KG1 (cell line): ENCODE measurements at regions not wholly inside any gene's neighbourhood (a gene's known extent, or its start where the extent isn't known, plus 50 kb on each side); places are given as distances from the start of the nearest gene placed in this dataset.

Experiments
- DNase-seq: peaks from one replicate; lab custom pipeline; 2025; lab: John Stamatoyannopoulos, UW

DNA sequence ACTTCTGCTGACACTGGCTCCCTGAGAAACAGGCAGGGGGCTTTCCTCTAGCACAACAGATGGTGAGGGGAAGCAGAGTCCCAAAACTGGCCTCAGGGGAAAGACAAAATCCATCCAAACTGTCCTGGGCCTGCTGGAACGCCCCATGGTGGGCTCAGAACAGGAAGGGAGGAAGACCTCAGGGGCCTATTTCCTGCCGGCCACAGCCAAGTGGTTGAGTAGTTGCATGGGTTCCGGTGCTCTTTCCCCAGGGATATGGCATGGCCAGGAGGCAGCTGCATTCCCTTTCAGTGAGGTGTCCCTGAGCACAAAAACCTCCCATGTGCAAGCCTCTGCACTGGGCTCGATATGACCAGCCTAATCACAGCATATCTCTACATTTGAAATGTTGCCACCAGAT lies 303.0 kb upstream of the IRX5 start:
- no peak for DNase-seq

DNA sequence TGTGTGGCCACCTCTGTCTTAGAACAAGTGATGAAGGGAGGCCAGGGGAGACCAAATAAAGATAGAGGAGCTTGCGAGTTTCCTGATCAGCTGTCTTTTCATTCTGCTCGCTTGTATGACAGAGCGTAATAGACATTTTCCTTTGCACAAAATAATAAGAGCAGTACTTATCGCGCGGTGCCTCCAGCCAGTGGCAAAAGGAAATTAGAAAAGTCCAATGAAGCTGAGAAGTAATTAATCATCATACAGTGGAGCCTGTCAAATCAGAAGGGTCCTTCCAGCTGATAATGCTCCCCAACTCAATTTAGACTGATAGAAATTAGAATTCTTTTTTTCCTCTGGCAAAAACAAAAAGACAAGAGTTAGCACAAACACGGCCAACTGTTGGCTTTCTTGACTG lies 307.0 kb upstream of the IRX5 start:
- DNase-seq = no peak

DNA sequence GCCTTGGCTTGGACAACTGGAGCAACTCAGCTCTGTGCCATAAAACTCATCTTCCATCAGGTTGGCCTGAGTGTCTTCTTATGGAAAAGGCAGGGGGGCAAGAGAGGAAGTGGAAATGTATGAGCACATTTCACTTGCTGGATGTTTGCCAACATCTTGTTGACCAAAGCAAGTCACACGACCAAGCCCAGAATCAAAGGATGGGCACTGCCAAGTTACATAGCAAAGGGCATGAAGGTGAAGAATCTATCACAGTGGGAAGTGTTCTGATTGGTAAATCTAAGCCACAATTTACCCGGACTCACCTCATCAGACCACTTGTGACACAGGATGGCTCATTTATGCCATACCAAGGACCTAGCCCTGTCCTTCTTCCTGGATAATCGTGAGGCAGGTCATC lies 310.5 kb upstream of the IRX5 start:
- DNase-seq = no peak

DNA sequence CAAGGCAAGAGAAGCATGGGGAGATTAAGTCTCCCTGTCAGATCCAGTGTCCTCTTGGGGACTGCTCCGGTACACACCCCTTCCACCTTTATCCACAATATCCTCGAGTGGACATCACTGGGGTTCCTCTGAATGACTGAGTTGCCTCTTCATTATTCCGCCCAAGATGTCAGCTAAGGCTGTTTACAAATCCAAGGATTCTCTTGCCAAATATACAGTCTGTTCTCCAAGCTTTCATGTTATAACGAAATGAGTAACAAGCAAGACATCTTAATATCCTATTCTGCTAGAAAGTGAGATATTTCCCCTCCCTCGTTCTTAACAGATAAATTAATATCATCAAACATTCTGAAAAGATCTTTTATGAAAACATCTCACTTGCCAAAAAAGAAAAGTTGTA lies 314.1 kb upstream of the IRX5 start:
- DNase-seq = no peak

DNA sequence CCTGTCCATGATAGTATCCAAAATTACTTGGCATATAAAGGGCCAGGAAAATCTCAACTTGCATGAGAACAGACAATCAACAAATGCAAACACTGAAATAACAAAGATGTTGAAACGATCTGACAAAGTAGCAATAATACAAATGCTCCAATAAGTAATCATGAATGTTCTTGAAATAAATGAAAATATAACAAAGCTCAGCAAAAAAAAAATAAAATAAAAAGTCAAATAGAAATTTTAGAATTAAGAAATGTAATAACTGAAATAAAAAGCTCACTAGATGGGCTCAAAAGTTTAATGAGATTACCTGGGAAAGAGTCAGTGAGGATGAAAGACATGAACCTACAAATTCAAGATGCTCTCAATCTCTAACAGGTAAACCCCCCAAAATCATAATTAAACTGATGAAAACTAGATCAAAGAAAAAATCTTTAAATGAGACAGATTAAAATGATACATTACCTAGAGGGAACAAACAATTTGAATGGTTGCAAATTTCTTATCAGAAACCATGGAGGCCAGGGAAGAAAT lies 319.0 kb upstream of the IRX3 start:
- no peak for DNase-seq

DNA sequence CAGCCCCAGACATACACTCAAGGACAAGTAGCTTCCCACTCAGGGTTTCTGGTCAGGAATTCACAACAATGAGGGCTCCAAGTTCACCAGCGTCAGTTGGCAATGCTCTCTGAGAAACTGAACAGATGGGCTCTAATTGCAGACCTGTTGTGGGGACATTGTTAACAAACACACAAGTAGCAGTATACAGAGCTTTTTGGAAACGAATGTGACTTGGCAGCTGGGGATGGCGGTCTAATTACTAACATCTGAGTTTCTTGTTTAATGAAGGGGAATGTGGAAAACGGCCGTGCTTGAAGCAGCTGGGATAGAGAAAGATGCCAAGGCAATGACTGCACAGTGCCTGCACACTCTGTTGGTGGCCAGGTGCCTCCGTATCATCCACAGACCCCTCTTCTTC lies 316.1 kb upstream of the IRX3 start:
- DNase-seq = no peak

DNA sequence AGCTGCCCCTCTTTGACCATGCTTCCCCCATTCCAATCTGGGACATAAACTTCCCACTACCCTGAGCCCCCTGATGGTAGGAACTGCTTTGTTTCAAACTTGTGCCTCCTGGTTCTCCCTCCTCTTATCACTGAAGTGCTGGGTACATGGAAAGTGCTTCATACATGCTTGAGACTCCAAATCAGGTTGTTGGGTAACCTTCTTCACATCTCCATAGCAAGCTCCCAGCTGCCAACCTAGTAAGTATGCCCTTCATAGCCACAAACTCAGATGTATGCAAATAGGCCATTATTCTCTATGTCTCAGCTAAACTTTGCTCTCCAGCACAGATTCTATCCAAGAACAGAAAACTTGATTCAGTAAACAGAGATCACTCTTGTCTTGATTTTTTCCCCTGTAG lies 310.6 kb upstream of the IRX3 start:
- DNase-seq = no peak

DNA sequence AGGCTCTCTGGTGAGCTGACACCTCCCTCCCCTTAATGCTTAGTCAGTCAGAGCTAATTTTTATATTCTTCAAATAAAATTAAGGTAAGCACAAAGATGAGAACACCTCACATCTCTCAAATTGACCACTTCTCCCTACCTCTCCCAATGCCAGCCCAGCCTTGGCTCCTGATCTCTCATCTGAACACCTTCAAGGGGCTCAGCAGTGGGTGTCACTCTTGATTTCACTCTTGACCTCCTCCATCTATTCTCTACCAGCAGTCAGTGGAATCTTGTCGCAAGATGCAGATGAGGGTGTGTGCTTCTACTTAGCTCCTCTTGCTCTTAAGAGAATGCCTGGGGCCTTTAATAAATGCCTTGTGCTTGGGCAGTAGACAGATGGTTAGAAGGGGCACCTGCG lies 309.0 kb upstream of the IRX3 start:
- DNase-seq = no peak

DNA sequence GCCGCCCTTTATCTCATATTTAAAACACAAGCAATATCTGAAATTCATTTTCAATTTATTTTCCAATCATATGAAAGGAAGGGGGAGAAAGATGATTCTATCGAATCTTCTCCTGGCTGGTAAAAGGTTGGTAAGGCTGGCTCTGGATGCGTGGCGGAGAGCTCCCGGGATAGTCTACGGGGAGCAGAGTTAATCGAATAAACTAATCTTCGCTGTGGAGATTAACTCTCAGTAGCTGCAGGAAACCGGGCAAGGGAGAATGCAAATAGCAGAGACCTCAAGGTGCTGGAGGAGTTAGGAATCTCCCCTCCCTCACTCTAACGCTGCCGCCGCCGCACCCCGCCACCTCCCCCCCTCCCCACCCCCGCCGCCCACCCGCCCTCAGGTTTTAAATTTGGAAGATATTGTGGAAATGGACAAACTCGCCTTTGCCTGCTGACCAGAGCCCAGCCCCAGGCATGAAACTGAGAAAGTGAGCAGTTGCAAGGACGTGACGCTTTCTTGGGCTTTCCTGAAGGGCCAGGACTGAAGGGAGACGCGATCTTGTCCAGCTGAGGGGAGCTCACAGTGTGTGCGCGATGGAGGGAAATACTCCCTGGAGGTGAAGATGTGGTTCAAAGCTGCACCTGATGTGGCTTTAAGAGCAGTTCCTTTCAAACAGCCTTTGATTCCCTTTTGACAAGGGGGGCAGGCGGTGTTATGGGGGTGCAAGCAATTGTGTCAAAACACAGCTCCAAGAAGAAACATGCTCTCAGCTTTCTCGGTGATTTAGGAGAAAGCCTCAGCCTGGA lies 308.2 kb upstream of the IRX3 start:
- DNase-seq = no peak

DNA sequence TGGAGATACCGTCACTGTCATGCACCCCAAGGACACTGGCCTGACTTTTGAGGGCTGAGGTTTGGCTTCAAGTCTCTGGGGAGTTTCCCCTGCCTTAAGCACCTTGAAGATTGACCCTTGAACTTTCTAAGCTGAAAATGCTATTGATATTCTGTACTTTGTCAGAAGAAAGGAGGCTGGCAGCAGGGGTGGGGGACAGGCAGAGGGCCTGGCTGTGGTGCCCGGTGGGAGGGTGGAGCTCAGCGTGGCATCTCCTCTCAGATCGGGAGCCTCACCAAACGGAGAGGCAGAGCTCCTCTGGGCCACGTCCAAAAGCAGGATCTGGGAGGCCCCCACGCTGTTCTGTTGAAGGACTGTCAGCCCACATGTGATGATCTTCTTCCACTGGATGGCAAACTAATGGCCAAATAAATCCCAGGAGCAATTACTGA lies 305.2 kb upstream of the IRX3 start:
- DNase-seq = no peak

DNA sequence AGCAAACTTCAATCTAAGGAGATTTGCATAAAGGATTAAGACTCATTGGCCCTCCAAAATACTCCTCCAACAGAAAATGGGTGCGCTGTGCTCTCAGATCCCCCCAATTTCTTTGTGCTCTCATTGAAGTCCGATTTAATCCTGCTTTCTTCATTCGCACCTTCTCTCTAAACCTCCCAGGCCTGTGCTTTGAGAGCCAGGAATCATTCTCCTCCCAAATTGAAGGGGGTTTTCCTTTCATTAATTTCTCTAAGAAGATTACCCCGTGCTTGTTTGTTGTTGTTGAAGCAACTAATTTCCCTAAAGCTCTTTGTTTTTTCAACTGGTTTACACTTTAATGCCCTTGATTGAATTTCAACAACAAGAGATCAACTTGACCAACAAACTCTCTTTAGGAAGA lies 304.2 kb upstream of the IRX3 start:
- DNase-seq = no peak

DNA sequence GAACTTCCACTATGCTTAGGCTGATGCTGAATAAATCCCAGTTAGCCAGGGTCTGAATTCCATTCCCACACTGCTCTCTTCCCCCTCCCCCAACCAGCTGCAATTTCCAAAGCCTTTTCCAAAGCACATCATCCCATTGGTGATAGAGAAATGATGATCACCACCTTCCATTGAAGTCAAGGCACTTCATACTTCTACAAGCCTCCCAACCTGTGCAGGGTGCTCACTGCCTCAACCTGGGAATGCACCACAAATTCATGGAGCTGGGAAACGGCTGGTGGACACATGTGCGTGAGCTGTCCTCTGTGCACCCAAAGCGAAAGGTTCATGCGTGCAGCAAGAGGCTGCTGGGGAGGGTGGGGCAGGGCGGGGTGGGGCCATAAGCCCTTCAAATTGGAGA lies 302.7 kb upstream of the IRX3 start:
- no peak for DNase-seq

DNA sequence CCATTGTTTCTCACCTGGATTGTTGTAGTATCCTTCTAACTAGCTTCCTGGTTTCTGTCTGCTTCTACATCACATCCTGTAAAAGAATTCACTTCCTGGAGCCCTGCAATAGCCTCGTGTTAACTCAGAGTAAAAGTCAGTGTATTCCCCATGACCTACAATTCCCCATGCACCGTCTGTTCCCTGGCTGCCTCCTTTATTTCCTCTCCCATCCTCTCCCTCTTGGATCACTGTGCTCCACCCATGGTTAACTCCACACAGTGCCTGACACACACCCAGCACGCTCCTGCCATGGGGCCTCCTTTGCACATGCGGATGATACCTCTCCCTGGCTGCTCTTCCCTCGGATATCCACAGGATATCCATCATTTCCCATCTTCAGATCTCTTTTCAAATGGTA lies 301.4 kb upstream of the IRX3 start:
- no peak for DNase-seq

DNA sequence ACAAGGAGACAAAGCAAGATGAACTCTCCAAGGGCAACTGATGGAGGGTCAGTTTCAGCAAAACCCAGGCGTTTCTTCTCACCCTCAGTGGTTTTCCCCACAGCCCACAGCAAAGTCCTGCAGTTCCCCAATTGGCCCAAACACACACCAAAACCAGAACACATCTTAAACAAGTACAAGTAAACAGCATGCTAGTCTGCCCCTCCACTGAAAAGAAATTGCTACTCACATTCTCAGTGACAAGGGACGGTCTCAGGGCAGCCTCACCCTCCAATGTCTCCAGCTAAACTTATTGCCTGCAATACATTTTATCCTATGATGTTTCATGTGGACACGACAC lies 300.6 kb upstream of the IRX3 start:
- no peak for DNase-seq

DNA sequence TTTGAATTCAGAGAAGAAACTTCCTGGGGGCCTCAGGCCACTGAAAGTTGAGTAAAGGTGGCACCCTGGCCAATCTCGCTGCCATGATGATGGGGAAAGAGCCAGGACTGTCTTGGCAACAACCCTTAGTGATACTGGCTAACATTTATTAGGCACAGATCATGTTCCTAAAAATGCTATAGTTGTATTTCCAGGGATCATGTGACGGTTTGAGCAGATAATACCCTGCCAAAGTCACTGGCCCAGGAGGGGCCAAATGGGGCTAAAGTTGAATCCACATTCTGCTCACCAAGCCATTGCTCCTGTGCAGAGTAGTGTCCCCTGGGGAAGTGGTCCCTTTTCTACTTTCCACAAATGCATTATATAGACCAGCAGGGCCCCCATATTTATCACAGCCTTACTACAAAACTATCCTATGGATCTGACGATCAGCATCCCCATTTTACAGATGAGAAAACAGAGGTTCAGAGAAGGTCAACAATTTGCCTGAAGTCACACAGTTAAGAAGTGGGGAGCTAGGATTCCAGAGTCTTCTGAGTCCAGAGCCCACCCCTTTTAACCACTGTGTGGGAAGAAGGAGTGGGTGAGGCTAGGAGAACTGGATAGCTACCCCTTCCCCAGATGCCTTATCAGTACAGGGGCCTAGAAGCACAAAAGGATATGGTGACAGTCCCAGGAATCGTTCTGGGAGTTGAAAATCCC lies 300.0 kb upstream of the IRX3 start:
- DNase-seq = no peak

DNA sequence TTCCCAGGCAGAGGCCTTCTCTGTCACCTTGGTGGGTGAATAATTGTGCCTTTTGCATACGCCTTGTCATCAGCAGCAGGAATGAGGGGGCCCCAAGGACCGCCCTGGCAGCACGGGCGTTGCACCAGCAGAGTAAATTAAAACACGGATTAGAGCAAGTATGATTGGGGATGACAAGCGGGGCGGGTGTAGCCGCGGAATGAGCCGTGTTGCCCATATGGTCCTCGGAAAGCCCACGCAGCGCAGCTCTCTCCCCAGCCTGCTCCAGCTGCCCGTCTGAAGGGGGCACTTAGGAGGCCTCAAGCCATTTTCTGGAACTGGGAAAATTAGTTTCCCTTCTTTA lies 299.4 kb upstream of the IRX3 start:
- DNase-seq = no peak

DNA sequence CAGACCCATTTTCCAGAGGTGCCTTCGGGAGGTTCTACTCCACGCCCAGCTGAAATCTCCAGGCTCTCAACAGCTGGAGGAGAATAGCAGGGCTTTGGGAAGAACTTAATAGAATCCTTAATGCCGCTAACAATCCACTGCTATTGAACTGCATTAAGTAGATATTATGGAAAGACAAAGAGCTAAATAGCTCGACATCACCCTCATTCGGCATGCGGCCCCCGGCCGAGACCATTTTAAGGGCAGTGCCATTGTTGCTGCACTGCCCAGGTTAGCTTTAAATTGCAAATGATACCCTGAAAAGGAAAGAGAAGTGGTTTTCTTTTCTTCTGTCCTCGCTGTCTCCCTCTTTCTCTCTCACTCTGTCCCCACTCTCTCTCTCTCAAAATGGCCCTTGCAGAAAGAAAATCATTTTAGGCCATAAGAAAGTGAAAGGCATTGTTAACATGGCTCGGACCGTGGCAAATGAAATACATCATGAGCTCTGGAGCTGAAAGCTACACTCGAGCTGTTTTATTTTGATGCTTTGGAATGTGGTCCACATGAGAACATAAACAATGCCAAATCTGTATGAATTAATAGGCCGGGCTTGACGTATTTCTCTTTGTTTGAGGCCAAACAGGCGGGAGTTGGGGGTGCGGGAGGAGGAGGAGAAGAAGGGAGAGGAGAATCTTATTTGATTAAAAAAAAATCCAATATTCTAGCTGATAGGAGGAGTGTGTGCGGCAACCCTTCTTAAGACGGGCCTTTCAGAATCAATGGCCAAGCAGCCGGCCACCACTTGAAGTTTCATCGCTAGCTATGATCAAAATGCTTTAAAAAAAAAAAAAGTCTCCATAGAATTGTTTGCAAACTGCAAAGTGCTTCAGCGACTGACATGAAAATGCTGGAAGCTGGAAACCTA lies 298.8 kb upstream of the IRX3 start:
- DNase-seq = no peak

DNA sequence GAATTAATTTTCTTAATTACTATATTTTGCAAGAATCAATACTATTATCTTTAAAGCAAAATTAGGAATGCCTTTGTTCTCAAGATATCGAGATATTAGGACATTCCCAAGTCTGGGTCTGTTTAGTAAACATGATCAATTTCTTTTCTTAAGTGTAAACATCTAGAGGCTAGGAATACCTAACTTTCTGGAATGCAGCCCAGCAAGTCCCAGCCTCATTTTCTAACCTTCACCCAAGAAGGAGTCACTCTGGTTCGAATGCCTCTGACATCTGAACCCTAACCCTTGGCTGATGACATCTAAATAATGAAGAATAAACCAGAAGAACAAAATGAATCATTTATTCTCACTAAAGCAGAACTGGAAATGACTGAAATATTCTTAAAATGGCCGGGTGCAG lies 297.5 kb upstream of the IRX3 start:
- no peak for DNase-seq

DNA sequence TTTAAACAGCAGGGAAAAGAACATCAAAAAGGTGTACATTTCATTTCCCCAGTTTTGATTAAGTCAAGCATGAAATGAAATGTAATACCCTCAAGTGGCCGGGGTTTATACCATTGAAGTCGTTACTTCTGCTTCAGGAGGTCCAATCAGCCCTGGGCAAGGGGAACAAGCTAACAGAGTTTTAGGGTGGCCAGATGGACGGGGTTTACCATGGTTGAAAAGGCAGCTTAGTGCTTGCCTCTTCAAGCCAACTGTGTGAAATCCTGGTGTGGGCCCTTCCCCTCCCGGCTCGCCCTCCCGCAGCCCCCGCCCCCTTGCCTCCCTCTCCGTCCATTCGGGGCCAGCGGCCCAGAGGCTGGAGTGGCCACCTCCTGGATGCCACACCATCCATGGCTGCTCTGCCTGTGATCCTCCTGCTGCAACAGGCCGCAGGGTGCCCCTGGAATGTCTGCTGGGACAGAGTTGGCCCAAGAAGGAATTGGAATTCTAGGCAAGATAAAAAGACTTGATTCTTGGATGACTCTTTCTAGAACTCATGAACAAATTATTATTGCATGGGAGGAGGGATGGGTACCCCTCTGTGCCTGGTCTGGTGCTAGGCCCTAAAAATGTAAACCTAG lies 296.2 kb upstream of the IRX3 start:
- no peak for DNase-seq

DNA sequence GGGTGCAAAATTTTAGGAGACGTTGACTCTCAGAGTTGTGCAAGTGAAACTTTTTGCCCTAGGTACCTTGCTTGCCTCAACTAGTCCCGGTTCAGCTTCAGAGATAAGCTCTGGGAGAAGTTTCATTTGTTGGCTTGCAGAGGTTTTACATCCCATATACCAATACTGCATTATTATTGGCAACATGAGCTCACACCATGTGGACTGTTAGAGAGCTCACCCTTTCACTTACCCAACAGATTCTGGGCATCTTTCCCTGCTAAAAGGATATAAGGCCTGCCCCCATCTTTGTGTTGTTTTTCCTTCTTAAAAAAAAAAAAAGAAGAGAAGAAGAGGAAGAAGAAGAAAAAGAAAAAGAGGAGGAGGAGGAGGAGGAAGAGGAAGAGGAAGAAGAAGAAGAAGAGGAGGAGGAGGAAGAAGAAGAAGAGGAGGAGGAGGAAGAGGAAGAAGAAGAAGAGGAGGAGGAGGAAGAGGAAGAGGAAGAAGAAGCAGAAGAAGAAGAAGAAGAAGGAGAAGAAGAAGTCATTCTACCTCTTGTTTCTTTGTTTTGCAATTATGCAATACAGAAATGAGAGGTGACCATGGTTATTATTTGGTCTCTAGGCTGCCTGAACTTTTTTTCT lies 292.6 kb upstream of the IRX3 start:
- DNase-seq = no peak

DNA sequence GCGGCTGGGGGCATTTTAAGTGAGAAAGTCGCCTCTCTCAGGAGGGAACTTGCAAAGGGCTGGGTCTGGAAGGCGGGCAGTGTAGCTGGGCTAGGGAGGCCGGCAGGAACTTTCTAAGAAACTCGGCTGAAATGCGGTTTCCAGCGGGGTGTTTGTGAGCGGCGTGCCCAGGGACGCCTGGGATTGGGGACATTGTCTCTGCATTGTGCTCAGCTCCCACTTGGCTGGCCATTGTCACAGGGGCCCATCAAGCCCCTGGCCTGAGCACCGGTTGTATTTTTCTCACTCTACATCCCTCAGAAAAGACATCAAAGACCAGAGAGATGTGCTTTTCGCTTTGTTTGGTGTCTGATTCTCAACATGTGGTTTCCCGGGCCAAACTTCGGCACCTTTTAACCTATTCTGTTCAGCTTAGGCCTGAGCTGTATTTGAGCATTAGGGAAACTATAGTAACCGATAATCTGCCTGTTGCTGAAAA lies 291.1 kb upstream of the IRX3 start:
- no peak for DNase-seq

DNA sequence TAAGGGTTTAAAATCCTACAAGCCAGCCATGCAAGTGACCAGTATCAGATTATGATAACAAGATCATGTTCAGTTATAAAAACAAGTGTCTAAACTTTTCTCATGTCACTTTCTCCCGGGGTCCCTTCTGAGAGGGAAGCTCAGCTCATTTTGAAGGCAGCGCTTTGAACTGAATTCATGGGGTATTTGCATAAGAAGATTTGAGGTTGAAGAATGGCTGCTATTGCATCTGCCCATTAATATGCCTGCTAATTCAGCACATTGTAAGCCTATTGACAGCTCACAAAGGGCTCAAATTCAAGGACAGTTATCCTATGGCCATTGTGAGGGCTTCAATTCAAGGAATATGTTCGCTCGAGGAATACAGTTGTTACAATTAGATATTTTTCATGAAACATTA lies 290.2 kb upstream of the IRX3 start:
- DNase-seq = no peak
